ENCODE measurements at regions not wholly inside any gene's neighbourhood (a gene's known extent, or its start where the extent isn't known, plus 50 kb on each side); places are given as distances from the start of the nearest gene placed in this dataset.

DNA sequence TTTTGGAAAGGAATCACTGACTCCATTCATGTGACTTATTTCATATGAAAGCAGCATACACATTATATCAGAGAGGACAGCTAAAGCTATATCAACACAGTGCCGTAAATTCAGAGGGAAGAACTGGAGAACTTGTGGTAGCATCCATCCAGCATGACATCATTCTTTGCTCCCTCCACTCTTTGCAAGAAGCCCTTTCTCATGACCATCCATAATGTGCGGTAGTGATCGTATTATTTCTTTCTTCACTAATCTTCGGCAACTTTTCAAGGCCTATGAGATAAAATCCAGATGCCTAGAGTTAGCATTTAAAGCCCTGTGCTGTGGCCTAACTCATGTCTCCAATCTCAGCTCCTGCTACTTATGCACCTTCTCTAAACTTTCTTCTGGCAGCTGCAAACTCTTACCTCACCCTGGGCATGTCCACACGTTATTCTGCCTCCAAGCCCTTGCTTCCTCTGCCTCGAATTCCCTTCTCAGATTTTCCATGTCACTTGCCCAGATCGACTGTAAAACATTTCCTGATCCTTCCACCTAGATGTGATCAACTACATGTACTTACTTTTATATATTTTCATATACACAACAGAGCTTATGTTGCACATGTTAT is 307.3 kb upstream of the SGCD start:
- intact Hi-C loops (cut with DNase I; ENCODE audit: low total_unique reads) = no loop called here
- TF ChIP-seq, protein P1, sequence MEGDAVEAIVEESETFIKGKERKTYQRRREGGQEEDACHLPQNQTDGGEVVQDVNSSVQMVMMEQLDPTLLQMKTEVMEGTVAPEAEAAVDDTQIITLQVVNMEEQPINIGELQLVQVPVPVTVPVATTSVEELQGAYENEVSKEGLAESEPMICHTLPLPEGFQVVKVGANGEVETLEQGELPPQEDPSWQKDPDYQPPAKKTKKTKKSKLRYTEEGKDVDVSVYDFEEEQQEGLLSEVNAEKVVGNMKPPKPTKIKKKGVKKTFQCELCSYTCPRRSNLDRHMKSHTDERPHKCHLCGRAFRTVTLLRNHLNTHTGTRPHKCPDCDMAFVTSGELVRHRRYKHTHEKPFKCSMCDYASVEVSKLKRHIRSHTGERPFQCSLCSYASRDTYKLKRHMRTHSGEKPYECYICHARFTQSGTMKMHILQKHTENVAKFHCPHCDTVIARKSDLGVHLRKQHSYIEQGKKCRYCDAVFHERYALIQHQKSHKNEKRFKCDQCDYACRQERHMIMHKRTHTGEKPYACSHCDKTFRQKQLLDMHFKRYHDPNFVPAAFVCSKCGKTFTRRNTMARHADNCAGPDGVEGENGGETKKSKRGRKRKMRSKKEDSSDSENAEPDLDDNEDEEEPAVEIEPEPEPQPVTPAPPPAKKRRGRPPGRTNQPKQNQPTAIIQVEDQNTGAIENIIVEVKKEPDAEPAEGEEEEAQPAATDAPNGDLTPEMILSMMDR (IDR thresholded peaks at IDR 0.05 in 4 of 5, conservative IDR thresholded peaks at IDR 0.05 in 1 of 5) = no peak
- no peak for ATAC-seq

DNA sequence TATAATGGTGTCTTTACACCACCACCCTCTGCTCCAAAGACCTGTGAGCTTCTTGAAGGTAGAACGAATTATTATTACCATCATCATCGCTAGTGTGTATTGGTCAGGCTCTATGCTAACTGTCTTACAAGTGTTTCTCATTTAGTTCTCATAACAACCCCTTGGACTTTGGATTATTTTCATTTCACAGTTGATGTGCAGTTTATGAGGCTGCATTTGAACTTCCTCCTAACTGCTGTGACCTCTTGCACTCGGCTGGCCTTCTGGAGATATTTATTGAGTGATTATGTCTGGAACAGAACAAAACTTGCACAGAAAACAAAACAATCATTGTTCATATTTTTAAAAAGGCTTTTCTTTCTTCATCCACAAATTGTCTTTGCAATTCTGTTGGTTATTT is 306.3 kb upstream of the SGCD start:
- ATAC-seq = no peak
- H3K9me3 ChIP-seq = no peaks in the 10 kb centered on the region
- DNase-seq = no peak
- H3K36me3 ChIP-seq = no peaks in the 10 kb centered on the region
- TF ChIP-seq POLR2A (IDR thresholded peaks at IDR 0.05) = no peak
- TF ChIP-seq, protein P1 (IDR thresholded peaks at IDR 0.05 in 4 of 5, conservative IDR thresholded peaks at IDR 0.05 in 1 of 5) = no peak
- in situ Hi-C loops (cut with MboI; ENCODE audit: low sequenced_read_pairs in 4 of 4) = no loop called here
- H3K27me3 ChIP-seq = no peaks in the 10 kb centered on the region
- H3K4me3 ChIP-seq = no peak overlapping the region
- no peak overlapping the region for H3K27ac ChIP-seq
- peaks cover 0 to 3% of the 10 kb centered on the region in 2 donors for H3K4me1 ChIP-seq
- intact Hi-C loops (cut with DNase I; ENCODE audit: low total_unique reads) = no loop called here

More for the DNA sequence above, 307.3 kb upstream of the SGCD start:
- no peaks in the 10 kb centered on the region for H3K27me3 ChIP-seq
- H3K9me3 ChIP-seq = no peaks in the 10 kb centered on the region
- no peak for DNase-seq
- H3K36me3 ChIP-seq = no peaks in the 10 kb centered on the region
- no peak overlapping the region for H3K4me3 ChIP-seq
- in situ Hi-C loops (cut with MboI; ENCODE audit: low sequenced_read_pairs in 4 of 4) = no loop called here
- H3K27ac ChIP-seq = no peak overlapping the region
- peaks cover 0 to 3% of the 10 kb centered on the region in 2 donors for H3K4me1 ChIP-seq

DNA sequence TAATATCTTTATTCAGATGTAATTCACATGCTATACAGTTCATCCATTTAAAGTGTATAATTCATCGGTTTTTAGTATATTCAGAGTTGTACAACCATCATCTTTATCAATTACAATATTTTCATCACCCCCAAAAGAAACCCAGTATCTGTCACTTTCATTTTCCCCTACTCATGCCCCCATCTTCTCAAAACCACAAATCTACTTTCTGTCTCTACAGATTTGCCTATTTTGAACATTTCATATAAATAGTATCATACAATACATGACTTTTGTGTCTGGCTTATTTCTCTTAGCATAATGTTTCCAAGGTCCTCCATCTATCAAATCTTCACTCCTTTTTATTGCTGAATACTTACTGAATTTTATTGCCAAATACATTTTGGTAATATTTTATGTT is 305.1 kb upstream of the SGCD start:
- Histone ChIP-seq H3K36me3 (no peaks in the 10 kb centered on the region), H3K27ac (no peak overlapping the region), H3K4me3 (no peak overlapping the region), H3K4me1 (peaks cover 0 to 3% of the 10 kb centered on the region in 2 donors), H3K9me3 (no peaks in the 10 kb centered on the region), H3K27me3 (no peaks in the 10 kb centered on the region)
- intact Hi-C loops (cut with DNase I; ENCODE audit: low total_unique reads) (no loop called here), in situ Hi-C loops (cut with MboI; ENCODE audit: low sequenced_read_pairs in 4 of 4) (no loop called here)
- ATAC-seq (no peak), DNase-seq (no peak)
- no peak for TF ChIP-seq POLR2A (IDR thresholded peaks at IDR 0.05)
- TF ChIP-seq, protein P1 (IDR thresholded peaks at IDR 0.05 in 4 of 5, conservative IDR thresholded peaks at IDR 0.05 in 1 of 5) = no peak

DNA sequence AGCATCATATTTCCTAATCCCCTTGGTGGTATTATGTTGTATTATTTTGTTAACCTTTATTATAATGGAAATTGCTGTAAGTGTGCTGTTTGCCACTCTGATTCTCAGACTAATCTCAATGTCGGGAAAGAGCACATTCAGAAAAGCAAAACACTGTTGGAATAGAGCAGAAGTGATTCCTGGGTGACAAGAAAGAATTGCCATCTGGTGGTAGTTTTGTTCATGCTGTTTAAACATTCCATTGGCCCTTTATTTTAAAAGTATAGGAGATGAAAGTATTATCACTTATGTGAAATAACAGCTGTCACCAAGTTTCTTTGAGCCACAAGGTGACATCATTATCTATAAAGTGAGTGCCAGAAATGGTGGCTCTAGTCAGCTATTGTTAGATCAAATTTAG is 301.3 kb upstream of the SGCD start:
- TF ChIP-seq POLR2A (IDR thresholded peaks at IDR 0.05) = no peak
- in situ Hi-C loops (cut with MboI; ENCODE audit: low sequenced_read_pairs in 4 of 4) = no loop called here
- no peak for ATAC-seq

DNA sequence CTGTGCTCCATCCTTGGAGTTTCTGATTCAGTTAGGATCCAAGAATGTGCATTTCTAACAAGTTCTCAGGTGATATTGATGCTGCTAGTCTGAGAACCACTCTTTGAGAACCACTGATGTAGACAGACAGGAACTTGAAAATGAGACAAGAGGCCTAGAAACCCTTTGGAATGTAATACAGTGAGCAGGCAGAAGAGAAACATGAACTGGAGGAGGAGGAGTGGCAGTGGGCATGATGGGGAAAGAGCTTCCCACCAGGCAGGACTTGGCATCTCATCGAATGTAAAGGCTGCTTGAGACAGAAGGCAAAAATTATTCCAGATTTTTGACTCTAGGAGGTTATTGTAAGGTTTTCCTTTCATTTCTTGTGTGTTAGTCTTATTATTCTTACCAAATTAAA is 295.8 kb upstream of the SGCD start:
- TF ChIP-seq, protein P1 (IDR thresholded peaks at IDR 0.05 in 4 of 5, conservative IDR thresholded peaks at IDR 0.05 in 1 of 5) = no peak
- TF ChIP-seq POLR2A (IDR thresholded peaks at IDR 0.05) = no peak
- no peak overlapping the region for H3K4me3 ChIP-seq
- DNase-seq (no peak), ATAC-seq (no peak)
- no peaks in the 10 kb centered on the region for H3K27me3 ChIP-seq
- no peaks in the 10 kb centered on the region for H3K36me3 ChIP-seq
- no peaks in the 10 kb centered on the region for H3K9me3 ChIP-seq
- intact Hi-C loops (cut with DNase I; ENCODE audit: low total_unique reads) = no loop called here
- no peak overlapping the region for H3K27ac ChIP-seq
- in situ Hi-C loops (cut with MboI; ENCODE audit: low sequenced_read_pairs in 4 of 4) = no loop called here
- H3K4me1 ChIP-seq = peaks cover 0 to 3% of the 10 kb centered on the region in 2 donors

More for the DNA sequence above, 301.3 kb upstream of the SGCD start:
- intact Hi-C loops (cut with DNase I; ENCODE audit: low total_unique reads) = no loop called here
- Histone ChIP-seq H3K27me3 (no peaks in the 10 kb centered on the region), H3K9me3 (no peaks in the 10 kb centered on the region), H3K36me3 (no peaks in the 10 kb centered on the region), H3K27ac (no peak overlapping the region), H3K4me1 (no peaks in the 10 kb centered on the region), H3K4me3 (no peak overlapping the region)
- DNase-seq = no peak

All from gastrocnemius medialis (tissue), 4 donors.